ENCODE measurements at regions not wholly inside any gene's neighbourhood (a gene's known extent, or its start where the extent isn't known, plus 50 kb on each side); places are given as distances from the start of the nearest gene placed in this dataset.
"Not testable (repeated sequence)": the region's sequence is repeated elsewhere in the genome, so short reads cannot be mapped to it uniquely, and the experiment has no call there.

- Histone ChIP-seq H3K9me3 (ENCODE audit: control insufficient read depth, low read depth, low read length) (no peaks in the 10 kb centered on the region), H3K36me3 (ENCODE audit: control insufficient read depth, low read depth, low read length) (no peaks in the 10 kb centered on the region), H3K27ac (ENCODE audit: low read length) (no peak overlapping the region), H3K4me3 (ENCODE audit: low read length) (no peak overlapping the region), H3K9ac (ENCODE audit: low read length) (no peak overlapping the region), H3K27me3 (ENCODE audit: control insufficient read depth, insufficient read depth, low read length) (peaks cover 4% of the 10 kb centered on the region), H3K4me1 (ENCODE audit: control insufficient read depth, low read depth, low read length) (peaks cover 15% of the 10 kb centered on the region)
Measured at GRCh38 chr6:137303441-137303840, 84.3 kb upstream of the IFNGR1 start.

GRCh38 chr6:137299681-137300080, 80.5 kb upstream of the IFNGR1 start:
- Histone ChIP-seq H3K36me3 (ENCODE audit: control insufficient read depth, low read depth, low read length) (no peaks in the 10 kb centered on the region), H3K4me1 (ENCODE audit: control insufficient read depth, low read depth, low read length) (peaks cover 37% of the 10 kb centered on the region), H3K9me3 (ENCODE audit: control insufficient read depth, low read depth, low read length) (peaks cover under 1% of the 10 kb centered on the region), H3K27me3 (ENCODE audit: control insufficient read depth, insufficient read depth, low read length) (peaks cover 8% of the 10 kb centered on the region), H3K4me3 (ENCODE audit: low read length) (no peak overlapping the region), H3K9ac (ENCODE audit: low read length) (no peak overlapping the region), H3K27ac (ENCODE audit: low read length) (no peak overlapping the region)

- Histone ChIP-seq H3K4me1 (ENCODE audit: control insufficient read depth, low read depth, low read length) (peaks cover 37% of the 10 kb centered on the region), H3K4me3 (ENCODE audit: low read length) (peak overlapping the region; percentile 36), H3K36me3 (ENCODE audit: control insufficient read depth, low read depth, low read length) (no peaks in the 10 kb centered on the region), H3K9me3 (ENCODE audit: control insufficient read depth, low read depth, low read length) (peaks cover 3% of the 10 kb centered on the region), H3K27ac (ENCODE audit: low read length) (no peak overlapping the region), H3K9ac (ENCODE audit: low read length) (no peak overlapping the region), H3K27me3 (ENCODE audit: control insufficient read depth, insufficient read depth, low read length) (peaks cover 8% of the 10 kb centered on the region)
Measured at GRCh38 chr6:137297887-137298286, 78.7 kb upstream of the IFNGR1 start.

GRCh38 chr6:137292326-137292725, 73.1 kb upstream of the IFNGR1 start:
- not testable (repeated sequence) for H3K27me3 ChIP-seq (ENCODE audit: control insufficient read depth, insufficient read depth, low read length); H3K27ac ChIP-seq (ENCODE audit: low read length); H3K4me3 ChIP-seq (ENCODE audit: low read length); H3K9me3 ChIP-seq (ENCODE audit: control insufficient read depth, low read depth, low read length); H3K36me3 ChIP-seq (ENCODE audit: control insufficient read depth, low read depth, low read length); H3K9ac ChIP-seq (ENCODE audit: low read length)
- peaks cover 17% of the 10 kb centered on the region for H3K4me1 ChIP-seq (ENCODE audit: control insufficient read depth, low read depth, low read length)

- H3K36me3 ChIP-seq (ENCODE audit: control insufficient read depth, low read depth, low read length), result no peaks in the 10 kb centered on the region
- H3K4me1 ChIP-seq (ENCODE audit: control insufficient read depth, low read depth, low read length), result peaks cover 8% of the 10 kb centered on the region
- H3K4me3 ChIP-seq (ENCODE audit: low read length), result no peak overlapping the region
- H3K27ac ChIP-seq (ENCODE audit: low read length), result no peak overlapping the region
- H3K9me3 ChIP-seq (ENCODE audit: control insufficient read depth, low read depth, low read length), result peaks cover 3% of the 10 kb centered on the region
- H3K27me3 ChIP-seq (ENCODE audit: control insufficient read depth, insufficient read depth, low read length), result no peaks in the 10 kb centered on the region
- no peak overlapping the region for H3K9ac ChIP-seq (ENCODE audit: low read length)
Measured at GRCh38 chr6:137291441-137291840, 72.3 kb upstream of the IFNGR1 start.

- Histone ChIP-seq H3K9me3 (ENCODE audit: control insufficient read depth, low read depth, low read length) (peaks cover 3% of the 10 kb centered on the region), H3K36me3 (ENCODE audit: control insufficient read depth, low read depth, low read length) (no peaks in the 10 kb centered on the region), H3K27ac (ENCODE audit: low read length) (no peak overlapping the region), H3K27me3 (ENCODE audit: control insufficient read depth, insufficient read depth, low read length) (no peaks in the 10 kb centered on the region), H3K4me3 (ENCODE audit: low read length) (no peak overlapping the region), H3K4me1 (ENCODE audit: control insufficient read depth, low read depth, low read length) (peaks cover 2% of the 10 kb centered on the region), H3K9ac (ENCODE audit: low read length) (no peak overlapping the region)
Measured at GRCh38 chr6:137290601-137291261, 71.5 kb upstream of the IFNGR1 start.

GRCh38 chr6:137286916-137287315, 67.7 kb upstream of the IFNGR1 start:
- no peaks in the 10 kb centered on the region for H3K9me3 ChIP-seq (ENCODE audit: control insufficient read depth, low read depth, low read length)
- H3K4me3 ChIP-seq (ENCODE audit: low read length), result no peak overlapping the region
- H3K36me3 ChIP-seq (ENCODE audit: control insufficient read depth, low read depth, low read length), result no peaks in the 10 kb centered on the region
- H3K9ac ChIP-seq (ENCODE audit: low read length), result no peak overlapping the region
- no peaks in the 10 kb centered on the region for H3K27me3 ChIP-seq (ENCODE audit: control insufficient read depth, insufficient read depth, low read length)
- H3K4me1 ChIP-seq (ENCODE audit: control insufficient read depth, low read depth, low read length), result no peaks in the 10 kb centered on the region
- no peak overlapping the region for H3K27ac ChIP-seq (ENCODE audit: low read length)

GRCh38 chr6:137286368-137286767, 67.2 kb upstream of the IFNGR1 start:
- no peak overlapping the region for H3K9ac ChIP-seq (ENCODE audit: low read length)
- no peaks in the 10 kb centered on the region for H3K27me3 ChIP-seq (ENCODE audit: control insufficient read depth, insufficient read depth, low read length)
- H3K9me3 ChIP-seq (ENCODE audit: control insufficient read depth, low read depth, low read length), result no peaks in the 10 kb centered on the region
- no peaks in the 10 kb centered on the region for H3K36me3 ChIP-seq (ENCODE audit: control insufficient read depth, low read depth, low read length)
- H3K4me3 ChIP-seq (ENCODE audit: low read length), result no peak overlapping the region
- no peaks in the 10 kb centered on the region for H3K4me1 ChIP-seq (ENCODE audit: control insufficient read depth, low read depth, low read length)
- no peak overlapping the region for H3K27ac ChIP-seq (ENCODE audit: low read length)

GRCh38 chr6:137284811-137285110, 65.6 kb upstream of the IFNGR1 start:
- Histone ChIP-seq H3K4me3 (ENCODE audit: low read length) (no peak overlapping the region), H3K9me3 (ENCODE audit: control insufficient read depth, low read depth, low read length) (no peaks in the 10 kb centered on the region), H3K27ac (ENCODE audit: low read length) (no peak overlapping the region), H3K9ac (ENCODE audit: low read length) (no peak overlapping the region), H3K4me1 (ENCODE audit: control insufficient read depth, low read depth, low read length) (no peaks in the 10 kb centered on the region), H3K27me3 (ENCODE audit: control insufficient read depth, insufficient read depth, low read length) (no peaks in the 10 kb centered on the region), H3K36me3 (ENCODE audit: control insufficient read depth, low read depth, low read length) (no peaks in the 10 kb centered on the region)

GRCh38 chr6:137283940-137284810, 65.0 kb upstream of the IFNGR1 start:
- Histone ChIP-seq H3K36me3 (ENCODE audit: control insufficient read depth, low read depth, low read length) (no peaks in the 10 kb centered on the region), H3K27me3 (ENCODE audit: control insufficient read depth, insufficient read depth, low read length) (no peaks in the 10 kb centered on the region), H3K9me3 (ENCODE audit: control insufficient read depth, low read depth, low read length) (no peaks in the 10 kb centered on the region), H3K27ac (ENCODE audit: low read length) (no peak overlapping the region), H3K9ac (ENCODE audit: low read length) (no peak overlapping the region), H3K4me3 (ENCODE audit: low read length) (no peak overlapping the region), H3K4me1 (ENCODE audit: control insufficient read depth, low read depth, low read length) (no peaks in the 10 kb centered on the region)

- H3K9me3 ChIP-seq (ENCODE audit: control insufficient read depth, low read depth, low read length), result no peaks in the 10 kb centered on the region
- H3K9ac ChIP-seq (ENCODE audit: low read length), result no peak overlapping the region
- H3K27ac ChIP-seq (ENCODE audit: low read length), result no peak overlapping the region
- H3K4me1 ChIP-seq (ENCODE audit: control insufficient read depth, low read depth, low read length), result no peaks in the 10 kb centered on the region
- H3K36me3 ChIP-seq (ENCODE audit: control insufficient read depth, low read depth, low read length), result no peaks in the 10 kb centered on the region
- H3K4me3 ChIP-seq (ENCODE audit: low read length), result no peak overlapping the region
- no peaks in the 10 kb centered on the region for H3K27me3 ChIP-seq (ENCODE audit: control insufficient read depth, insufficient read depth, low read length)
Measured at GRCh38 chr6:137283080-137283479, 63.9 kb upstream of the IFNGR1 start.

GRCh38 chr6:137282254-137282653, 63.1 kb upstream of the IFNGR1 start:
- peaks cover 5% of the 10 kb centered on the region for H3K4me1 ChIP-seq (ENCODE audit: control insufficient read depth, low read depth, low read length)
- no peaks in the 10 kb centered on the region for H3K36me3 ChIP-seq (ENCODE audit: control insufficient read depth, low read depth, low read length)
- no peak overlapping the region for H3K27ac ChIP-seq (ENCODE audit: low read length)
- H3K9me3 ChIP-seq (ENCODE audit: control insufficient read depth, low read depth, low read length), result no peaks in the 10 kb centered on the region
- H3K9ac ChIP-seq (ENCODE audit: low read length), result no peak overlapping the region
- H3K27me3 ChIP-seq (ENCODE audit: control insufficient read depth, insufficient read depth, low read length), result no peaks in the 10 kb centered on the region
- H3K4me3 ChIP-seq (ENCODE audit: low read length), result no peak overlapping the region
